NOMO-1 treated with dmso at 0.1 percent for 144 hours (cell line): ENCODE measurements at regions not wholly inside any gene's neighbourhood (a gene's known extent, or its start where the extent isn't known, plus 50 kb on each side); places are given as distances from the start of the nearest gene placed in this dataset.
"Not testable (repeated sequence)": the region's sequence is repeated elsewhere in the genome, so short reads cannot be mapped to it uniquely, and the experiment has no call there.

Source experiments
- DNase-seq: peaks from one replicate; lab custom pipeline; 2025; ENCODE audit not compliant: unreplicated experiment; lab: John Stamatoyannopoulos, UW

DNA sequence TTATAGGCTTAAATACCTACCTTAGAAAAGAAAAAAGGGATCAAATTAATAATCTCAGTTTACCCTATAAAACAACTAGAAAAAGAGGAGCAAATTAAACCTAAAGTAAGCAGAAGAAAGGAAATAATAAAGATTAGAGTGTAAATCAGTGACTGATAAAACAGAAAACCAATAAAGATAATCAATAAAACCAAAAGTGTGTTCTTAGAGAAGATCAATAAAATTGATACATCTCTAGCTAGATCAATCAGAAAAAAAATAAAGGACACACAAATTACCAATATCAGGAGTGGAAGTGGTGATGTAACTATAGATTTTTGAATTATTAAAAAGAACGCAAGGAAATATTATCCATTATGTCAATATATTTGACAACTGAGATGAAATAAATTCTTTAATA is 69.2 kb upstream of the NAMPT start:
- DNase-seq, result no peak

DNA sequence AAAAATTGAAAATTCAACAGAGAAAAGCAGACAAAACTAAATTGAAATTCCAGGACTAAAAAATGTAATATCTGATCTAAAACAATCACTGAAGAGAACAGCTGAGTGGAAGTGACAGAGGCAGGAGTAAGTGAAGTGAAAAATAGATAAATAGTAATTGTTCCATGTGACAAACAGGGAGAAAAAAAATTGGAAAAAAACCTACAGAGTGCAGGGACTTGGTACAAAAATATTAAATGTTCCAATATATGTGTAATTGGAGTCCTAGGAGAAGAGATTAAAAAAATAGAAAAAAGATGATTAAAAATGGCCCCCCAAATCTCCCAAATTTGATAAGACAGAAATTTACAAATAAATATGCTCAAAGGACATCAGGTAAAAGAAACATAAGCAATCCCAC is 63.4 kb upstream of the NAMPT start:
- DNase-seq, result no peak

DNA sequence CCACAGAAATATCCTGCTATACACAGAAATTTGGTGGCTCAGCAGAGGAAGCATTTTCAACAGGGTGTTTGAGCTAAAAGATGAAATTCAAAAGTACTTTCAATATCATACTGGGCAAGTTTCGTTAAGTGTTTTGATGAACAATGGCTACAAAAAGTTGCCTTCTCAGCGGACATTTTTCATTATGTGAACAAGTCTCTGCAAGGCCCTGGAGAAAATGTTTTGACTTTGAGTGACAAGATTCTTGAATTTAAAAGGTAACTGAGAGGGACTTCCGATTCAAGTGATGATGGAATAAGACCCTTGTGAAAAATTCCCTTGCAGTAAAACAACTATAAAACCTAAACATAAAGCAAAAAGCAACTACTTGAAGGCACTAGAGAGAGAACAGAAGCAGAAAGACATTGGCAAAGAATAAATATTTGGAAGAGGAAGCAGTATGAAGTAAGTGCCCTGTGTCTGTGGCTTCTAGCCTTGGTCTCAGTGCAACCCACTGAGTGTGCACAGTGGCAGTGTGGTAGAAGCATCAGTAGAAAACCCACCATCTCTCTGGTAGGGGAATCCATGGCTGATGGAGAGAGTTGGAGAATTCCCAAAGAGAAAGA is 62.5 kb upstream of the NAMPT start:
- DNase-seq, result no peak

DNA sequence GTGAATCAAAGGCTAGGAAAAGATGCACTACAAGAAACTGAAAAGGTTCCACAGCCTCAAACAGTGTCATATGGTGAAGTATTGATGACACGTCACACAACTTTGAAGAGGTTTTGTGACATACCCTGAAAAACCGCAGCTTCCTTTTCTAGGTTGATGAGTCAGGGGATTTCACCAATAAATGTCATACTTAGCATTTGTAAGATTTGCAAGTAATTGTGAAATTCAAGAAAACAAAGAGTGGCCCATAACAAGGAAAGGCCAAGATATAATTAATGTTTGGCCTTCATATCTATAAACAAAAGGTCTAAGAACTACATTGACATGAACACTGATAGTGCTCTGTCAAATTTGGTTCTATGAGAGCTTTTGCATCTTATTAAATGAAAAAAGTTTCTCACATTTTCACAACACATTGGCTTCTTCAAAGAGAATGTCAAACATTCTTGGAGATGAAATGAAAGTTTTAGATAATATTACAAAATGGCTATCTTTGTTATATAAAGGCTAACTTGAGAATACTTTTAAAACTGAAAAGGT is 62.0 kb upstream of the NAMPT start:
- peak; percentile 32 for DNase-seq

DNA sequence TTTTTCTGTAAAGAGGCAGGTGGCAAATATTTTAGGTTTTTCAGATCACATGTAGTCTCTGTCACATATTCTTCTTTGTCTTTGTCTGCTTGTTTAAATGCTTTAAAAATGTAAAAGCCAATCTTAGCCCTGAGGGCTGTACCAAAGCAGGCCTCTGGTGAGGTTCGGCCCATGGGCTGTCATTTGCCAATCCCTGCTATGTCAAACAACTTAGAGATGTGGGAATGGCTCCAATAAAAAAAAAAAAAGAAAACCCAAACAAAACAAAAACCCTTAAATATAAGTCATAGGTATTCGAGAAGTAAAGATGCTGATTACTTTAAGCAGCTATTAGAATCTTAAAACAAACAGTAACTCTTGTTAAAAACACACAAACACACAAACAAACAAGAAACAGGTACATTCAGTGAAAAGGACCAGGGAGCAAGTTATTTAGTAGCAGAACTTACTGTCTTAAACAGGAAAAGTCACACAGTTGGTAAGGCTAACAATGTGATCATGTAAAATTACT is 61.4 kb upstream of the NAMPT start:
- DNase-seq, result no peak

DNA sequence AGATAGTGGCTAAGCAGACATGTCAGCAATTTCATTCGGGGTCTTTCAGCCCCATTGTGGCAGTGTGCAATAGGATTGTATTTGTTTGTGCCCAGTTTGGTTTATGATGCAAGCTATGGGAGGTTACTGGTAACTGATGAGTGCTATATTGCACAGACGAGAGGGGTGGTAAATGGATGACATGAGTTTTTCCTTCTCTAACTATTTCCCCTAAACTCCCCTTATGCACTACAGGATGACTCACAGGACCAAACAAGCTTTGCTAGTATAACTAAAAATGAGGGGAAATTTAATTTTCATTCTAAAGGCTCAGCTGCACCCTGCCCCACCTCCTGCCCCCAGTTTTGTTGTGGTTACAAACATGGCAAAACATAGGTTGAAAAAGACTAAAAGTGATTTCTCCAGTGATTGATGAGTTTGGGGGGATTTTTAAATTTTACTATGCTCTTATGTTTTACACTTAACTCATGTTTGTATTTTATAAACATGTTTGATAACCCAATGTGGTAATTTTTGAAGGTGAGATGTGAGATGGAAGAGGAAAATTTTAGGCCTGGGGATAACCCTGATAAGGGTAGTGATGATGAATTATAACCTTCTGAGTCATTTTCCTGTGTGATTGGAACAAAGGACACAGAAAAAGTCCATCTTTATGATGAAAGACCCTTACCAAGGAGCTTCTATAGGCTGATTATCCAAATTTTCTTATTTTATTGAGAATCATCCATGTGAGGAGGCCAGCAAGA is 60.8 kb upstream of the NAMPT start:
- DNase-seq, result no peak

DNA sequence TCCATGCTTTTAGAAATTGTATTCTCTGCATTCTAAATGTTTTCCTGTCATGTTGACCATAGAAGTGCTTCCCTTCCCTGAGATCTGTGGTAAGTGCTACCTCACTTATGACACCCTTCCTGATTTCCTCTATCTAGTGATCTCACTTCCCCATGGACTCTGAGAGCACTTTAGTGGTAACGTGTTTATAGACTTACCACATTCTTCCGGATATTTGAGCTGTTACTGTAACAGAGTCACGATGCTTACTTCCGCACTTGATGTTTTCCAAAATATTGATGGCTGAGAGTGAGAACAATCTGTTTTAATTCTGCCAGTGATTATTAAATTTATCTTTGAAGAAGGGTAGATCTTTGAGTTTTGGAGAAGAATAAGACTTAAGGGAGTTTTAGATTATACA is 60.1 kb upstream of the NAMPT start:
- DNase-seq, result peak; percentile 67

DNA sequence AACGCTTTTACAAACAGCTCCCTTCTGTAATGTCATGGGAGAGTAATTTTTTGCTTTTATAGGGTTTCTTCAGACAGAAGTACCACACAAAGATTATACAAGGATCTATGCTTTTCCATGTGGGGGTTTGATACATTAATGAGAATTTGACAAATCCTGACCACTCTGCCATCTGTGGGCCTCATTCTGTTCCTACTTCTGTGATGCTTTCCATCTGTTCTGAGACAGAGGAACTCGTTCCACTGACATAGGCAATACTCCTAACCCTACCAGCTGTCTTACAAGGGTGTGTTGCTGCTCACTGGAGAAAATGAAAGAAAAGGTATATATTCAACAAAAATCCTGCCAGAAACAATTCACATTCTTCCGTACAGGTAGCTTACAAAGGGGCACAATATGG is 59.4 kb upstream of the NAMPT start:
- no peak for DNase-seq

DNA sequence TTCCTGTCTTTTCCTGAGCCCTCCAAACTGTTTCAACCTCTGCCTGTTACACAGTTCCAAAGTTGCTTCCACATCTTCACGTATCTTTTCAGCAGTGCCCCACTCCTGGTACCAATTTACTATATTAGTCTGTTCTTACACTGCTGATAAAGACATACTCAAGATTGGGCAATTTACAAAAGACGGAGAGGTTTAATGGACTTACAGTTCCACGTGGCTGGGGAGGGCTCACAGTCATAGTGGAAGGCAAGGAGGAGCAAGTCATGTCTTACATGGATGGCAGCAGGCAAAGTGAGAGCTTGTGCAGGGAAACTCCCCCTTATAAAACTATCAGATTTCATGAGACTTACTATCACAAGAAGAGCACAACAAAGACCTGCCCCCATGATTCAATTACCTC is 57.3 kb upstream of the NAMPT start:
- not testable (repeated sequence) for DNase-seq

DNA sequence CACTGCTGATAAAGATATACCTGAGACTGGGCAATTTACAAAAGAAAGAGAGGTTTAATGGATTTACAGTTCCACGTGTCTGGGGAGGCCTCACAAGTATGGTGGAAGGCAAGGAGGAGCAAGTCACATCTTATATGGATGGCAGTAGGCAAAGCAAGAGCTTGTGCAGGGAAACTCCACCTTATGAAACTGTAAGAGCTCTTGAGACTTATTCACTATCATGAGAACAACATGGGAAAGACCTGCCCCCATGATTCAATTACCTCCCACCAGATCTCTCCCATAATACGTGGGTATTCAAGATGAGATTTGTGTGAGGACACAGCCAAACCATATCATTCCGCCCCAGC is 55.4 kb upstream of the NAMPT start:
- not testable (repeated sequence) for DNase-seq

DNA sequence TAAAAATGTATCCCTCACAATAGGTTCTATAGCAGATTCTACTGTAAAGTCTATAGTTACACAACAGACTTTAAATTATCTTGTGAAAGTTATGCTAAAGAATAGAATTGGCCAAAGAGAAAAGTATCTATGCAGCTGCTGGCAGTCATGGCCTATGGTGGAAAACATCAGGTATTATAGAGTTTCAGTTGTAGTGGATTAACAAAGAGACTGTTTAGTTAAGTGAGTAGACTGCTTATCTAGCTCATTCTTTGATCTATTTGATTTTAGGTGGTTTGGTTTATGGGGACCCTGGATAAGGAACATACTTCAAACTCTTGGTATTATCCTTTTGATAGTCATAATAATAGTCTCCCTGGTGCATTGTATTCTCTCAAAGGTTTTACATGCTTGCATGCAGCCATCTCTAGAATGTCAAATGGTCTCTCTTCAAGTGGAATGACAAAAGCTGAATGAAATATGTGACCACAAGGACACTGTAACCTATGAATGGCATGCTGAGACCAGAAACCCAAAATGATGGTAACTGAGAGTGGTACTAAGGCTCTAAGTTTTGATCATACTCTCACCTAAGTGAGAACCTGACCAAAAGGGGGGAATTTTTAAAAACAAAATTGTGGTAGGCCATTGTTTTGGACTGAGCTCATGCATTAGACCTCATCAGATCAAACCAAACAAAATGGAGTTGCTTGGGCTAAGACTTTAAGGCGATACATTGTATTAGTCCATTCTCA is 54.9 kb upstream of the NAMPT start:
- DNase-seq, result no peak

DNA sequence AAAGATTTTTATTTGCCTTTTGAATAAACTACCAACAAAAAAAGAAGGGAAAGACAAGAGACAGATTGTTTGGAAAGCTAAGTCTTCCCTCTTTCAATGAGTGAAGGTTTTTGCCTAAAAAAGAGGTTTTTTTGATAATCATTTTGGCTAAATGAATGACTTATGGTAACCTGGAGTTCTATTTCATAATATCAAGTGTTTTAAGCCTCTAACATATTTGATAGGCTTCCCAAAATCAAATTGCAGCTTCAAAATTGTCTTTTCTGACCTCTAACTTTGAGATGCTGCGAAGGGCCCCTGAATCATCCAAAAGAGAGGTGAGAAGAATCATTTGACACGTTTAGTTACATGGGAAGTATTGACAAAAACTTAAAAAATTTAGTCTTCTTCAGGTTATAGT is 53.0 kb upstream of the NAMPT start:
- DNase-seq, result no peak

DNA sequence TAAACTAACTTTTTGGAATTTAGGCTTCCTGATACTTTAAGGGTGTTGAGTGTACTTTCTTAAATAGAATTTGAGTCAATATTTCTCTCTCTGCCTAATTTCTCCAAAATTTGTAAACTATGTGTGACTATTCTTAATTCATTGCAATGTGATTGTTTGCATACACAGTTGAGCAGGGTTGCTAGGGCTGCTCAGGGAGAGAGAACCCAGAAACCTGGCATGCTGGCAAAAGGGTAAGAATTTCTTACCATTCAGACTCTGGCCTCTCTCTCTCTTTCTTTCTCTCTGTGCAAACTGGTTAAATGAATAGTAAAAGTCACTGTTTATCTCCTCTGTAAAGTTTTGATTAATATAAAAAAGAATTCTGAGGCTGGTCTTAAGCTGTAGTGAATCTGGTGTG is 51.0 kb upstream of the NAMPT start:
- DNase-seq, result no peak
